Activated T-helper 1 cell treated with anti-CD3 and anti-CD28 coated beads, Interleukin-2, amount 50 U/mL, for 16 hours (primary cell): ENCODE measurements at regions not wholly inside any gene's neighbourhood (a gene's known extent, or its start where the extent isn't known, plus 50 kb on each side); places are given as distances from the start of the nearest gene placed in this dataset.

Experiments
- DNase-seq, 2 donors: peaks; one replicate each; pipeline ENCODE4 v3.0.0-alpha.2; 2020; ENCODE audit warnings: low read depth in 1 of 2, low spot score in 1 of 2

DNA sequence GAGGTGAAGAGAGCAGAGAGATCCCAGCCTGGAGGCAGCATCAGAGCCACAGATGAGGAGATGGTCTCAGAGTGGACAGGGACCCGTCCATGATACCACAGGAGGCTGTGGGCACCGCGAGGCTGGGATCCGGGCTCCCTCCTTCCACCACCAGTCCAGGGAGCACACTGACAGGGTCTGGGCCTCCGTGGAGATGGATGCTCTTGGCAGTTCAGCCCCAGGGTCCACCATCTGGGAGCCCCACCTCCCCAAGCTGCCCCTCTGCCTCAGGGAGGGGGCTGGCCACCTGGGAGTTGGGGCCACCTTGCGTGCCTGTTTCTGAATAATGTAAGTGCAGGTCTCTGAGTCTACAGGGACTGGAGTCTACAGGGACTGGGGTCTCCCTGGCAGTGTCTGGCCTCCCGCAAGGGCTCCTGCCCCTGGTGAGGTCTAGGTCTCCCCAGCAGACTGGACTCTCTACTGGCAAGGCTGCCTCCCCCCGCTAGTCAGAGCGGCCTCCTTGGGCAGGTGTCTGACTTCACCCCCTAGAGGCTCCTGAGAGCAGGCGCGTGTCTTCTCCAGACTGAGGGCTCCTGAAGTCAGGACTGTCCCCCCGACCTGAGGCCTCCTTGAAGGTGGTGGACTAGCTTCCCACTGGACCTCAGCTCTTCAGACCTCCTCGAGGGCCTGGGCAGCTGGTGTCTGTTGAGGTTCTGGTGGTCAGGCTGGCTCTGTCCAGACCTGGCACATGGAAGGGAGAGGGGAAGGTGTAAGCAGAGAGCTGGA, 218.5 kb downstream of the PTPRU start:
- DNase-seq, result no peak

DNA sequence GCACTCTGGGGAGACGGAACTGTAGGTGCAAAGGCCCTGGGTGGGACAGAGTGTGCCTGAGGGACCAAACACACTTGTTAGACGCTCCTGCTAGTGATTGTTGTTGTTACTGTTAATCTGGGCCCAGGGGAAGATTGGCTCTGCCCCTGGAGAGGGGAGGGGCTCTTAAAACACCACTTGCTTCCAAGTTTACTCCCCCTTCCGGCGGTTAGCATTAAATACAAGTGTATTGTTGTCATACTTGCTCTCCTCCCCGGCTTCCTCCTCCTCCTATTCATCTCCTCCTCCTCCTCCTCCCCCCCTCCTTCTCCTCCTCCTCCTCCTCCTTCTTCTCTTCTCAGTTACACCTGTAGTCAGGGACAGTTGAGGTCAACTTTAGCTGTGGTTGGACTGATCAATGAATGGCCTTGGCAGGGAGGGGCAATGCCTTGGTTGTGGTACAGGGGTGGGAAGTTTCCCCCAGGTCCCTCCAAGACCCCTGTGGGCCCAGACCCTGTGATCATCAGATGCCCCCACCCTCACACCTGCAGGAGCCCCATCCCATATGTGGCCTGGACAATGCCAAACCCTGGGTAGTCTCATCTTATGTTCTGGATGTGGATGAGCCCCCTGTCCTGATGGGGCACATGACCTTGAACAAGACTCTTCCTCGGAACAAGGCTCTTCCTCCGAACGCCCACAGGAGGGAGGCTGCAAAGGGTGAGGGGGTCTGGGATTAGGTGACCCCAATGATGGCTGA, 217.3 kb downstream of the PTPRU start:
- DNase-seq, result no peak

DNA sequence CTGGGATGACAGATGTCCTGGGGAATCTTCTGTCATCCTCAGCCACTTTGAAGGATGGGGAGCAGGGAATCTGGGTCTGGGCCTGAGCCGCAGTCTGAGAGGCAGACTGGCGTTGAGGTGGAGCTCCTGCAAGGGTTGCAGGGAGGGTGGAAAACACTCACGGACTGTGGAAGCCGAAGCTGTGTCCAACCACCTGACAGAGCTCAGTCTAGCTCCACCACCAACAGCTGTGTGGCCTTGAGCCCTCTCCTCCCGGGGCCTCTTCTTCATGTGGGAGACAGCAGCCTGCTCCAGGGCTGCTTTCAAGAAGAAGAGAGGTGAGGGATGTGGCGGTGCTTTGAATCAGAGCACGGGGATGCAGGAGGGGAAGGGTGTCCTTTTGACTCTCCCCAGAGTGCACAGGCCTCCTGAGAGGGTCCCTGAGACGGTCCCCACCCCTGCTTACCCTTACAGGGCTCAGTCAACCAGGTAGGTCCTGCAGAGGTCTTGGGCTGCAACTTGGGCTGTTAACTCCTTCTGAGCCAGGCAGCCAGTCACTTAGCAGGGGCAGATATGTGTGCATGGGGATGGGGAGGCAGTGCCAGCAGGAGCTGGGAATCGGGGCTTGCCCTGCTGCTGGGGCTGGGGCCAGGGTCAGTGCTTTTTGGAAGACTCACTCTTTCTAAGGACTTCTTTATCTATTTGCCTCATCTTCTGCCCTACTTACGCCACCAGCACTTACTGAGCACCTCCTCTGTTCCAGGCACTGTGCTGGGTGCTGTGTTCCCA, 216.3 kb downstream of the PTPRU start:
- no peak for DNase-seq

DNA sequence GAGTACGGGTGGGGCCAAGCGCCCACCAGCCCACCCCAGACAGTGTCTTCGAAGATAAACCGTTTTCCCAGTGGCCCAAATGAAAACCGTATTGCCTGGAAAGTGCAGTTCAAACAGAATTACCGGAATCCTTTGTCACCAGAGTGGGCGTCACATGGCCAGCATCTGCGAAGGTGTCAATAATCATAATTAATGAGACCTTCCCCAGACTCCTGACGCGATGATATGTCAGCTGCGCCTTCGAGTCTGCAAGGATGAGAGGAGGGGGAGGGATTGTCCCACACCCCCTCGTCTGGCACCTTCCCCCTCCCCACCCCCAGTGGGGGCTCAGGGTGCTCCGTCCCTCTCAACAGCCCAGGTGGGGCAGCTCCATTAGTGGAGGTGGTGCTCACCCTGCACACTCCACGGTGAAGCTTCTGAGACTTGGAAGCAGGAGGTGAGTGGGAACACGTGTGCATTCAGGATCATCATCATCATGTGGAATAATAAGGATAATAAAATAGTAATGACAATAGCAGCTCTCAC, 215.1 kb downstream of the PTPRU start:
- no peak for DNase-seq

DNA sequence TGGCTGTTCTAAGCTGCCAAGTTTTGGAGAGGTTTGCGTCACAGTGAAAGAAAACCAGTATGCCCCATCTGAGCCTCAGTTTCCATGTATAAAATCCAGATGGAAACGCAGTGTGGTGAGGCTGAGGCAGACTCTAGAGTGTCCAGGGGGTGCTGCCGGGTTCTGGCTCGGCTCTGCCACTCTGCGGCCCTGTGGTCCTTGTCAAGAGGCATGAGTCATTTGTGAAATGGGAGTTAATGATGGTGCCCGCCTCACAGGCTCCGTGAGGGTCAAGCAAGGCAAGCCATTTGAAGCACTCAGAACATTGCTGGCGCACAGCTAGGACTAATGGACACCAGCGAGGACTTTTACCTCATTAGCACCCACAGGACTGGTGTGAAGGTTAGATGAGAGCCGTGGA, 214.3 kb downstream of the PTPRU start:
- DNase-seq, result no peak

DNA sequence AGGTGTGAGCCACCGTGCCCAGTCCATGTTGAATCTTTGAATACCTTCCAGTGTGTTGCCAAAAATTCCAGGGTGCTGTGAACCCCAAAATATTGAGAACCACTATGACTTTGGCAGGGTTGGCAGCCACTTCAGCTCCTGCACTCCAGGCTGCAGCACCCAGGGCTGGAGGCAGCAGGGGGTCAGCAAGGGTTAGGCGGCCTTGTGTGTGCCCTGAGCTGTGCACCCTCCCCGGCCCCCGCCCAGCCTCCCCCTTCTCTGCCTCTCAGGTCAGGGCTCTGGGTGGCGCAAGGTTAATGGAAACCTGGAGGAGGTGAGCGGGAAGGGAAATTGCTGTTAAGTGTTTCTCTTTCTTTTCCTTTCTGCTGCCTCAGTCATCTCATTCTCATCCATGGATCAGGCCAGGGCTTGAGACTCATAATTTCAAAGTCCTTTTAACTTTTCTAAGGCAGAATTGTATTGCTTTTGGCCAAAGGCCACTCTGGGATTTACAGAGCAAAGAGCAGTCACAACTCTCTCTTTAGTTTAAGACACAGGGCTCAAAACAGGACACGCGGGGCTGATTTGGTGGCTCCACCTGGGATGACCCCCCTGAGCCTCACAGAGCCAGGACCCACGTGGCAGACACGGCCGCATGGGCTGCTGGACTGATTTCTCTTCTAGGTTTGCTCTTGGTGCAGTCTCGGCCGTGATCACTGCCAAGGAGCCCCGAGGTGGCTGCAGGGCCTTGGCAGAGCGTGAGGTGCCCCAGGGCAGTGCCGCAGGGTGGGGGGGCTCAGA, 212.3 kb downstream of the PTPRU start:
- no peak for DNase-seq

DNA sequence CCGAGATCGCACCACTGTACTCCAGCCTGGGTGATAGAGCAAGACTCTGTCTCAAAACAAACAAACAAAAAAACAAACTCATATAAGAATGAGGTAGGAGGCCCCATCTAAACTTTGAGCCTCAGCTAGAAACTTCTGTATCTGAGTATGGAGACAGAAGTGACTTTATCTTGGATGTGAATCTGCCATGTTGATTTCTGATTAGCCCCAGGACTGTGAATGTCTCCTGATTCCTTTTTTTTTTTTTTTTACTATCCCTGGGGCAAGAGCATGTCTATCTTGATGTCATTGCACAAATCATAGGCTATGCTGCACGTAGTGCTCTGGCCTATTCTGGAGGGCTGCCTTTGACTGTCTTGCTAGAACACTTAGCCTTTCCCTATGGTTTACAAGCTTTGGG, 211.0 kb downstream of the PTPRU start:
- no peak for DNase-seq

DNA sequence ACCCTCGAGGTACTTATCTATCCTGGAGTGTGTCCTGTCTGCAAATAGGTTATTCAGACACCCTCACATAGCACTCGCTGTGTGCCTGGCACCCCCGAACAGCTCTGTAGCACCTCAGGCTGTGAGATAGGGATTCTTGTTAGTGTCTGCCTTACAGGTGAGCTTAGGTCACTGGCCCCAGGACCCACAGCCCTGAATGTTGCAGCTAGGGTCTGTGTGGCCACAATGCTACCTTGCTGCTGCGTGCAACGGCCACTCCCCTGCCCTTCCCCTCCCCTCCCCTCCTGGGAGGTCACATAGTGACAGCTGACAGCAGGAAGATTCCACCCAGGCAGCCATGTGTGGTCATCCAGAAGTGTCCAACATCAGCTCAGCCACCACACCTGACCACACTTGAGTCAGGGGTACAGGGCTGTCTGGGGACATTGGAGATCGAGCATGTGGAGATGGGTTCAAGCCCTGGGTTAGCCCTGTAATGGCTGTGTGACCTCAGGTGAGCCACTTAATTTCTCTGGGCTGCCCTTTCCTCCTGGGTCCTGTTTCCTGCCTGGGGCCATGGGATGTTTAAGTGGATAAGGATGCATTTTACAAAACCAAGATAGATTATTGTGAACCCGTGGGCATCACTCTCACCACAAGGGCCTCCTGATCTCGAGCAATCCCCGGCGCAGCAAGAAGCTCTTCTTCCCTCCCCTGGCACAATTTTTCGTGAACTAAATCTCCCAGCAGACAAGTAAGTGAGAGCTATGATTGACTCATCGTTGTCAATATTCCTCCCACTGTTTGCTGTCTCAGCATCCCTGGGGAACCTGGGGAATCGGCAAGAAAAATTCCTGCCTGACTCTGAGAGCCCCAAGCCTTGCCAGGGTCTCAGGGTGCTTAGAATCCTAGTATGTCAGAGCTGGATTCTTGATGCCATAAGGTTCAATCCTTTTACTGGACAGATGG, 208.7 kb downstream of the PTPRU start:
- no peak for DNase-seq

DNA sequence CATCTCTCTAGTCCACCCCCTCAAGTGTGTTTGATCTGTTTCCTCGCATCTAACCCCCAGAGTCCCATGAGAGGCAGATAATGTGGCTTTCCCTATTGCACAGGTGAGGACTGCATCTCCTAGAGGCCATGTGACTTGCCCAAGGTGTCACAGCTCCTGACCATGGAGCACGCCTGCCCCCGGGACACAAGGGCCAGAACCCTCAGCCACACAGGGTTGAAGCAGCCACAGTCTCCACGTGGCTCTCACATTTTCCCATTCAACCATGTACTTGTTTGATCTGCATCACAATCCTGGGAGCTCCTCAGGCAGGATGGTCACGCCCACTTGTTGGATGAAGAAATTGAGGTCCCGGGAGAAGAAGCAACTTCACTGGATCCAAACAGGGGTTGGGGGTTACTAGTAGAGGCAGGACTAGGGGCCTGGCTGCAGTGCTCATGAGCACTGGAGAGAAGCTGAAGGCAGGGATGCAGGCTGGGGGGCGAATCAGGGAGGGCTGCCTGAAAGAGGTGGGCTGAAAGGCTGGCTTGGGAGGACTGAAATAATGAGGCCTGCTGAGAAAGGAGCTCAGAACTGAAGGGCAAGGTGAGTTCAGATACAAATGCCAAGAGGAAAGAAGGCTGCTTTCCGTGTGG, 207.9 kb downstream of the PTPRU start:
- no peak for DNase-seq

DNA sequence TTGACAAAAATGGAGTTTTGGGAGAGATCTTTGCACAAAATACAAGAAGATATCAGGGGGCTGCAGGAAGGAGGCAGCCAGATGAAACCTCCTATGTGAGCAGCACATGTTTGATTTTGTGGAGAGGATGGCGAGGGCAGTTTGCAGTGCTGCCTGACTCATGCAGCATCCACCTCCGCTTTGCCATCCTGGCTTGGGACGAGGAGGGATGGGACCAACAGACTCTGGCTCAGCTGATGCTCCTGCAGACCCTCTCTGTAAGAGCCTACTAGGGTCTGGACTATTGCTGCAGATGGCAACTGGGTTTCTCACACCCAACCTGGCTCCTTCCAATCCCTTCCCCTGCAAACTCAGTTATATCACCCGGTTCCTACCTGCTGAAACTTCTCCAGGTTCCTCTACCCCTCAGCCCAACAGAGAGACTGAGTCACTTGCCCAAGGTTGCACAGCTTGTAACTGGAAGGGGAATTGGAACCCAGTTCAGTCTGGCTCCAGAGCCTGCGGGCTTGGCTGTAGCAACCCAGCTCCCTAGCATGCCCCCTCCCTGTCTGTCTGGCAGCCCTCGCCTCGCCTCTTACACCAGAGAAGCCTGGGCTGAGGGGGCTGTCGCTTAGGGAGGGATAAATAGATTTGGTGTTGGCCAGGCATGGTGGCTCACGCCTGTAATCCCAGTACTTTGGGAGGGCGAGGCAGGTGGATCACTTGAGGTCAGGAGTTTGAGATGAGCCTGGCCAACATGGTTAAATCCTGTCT, 205.8 kb downstream of the PTPRU start:
- no peak for DNase-seq

DNA sequence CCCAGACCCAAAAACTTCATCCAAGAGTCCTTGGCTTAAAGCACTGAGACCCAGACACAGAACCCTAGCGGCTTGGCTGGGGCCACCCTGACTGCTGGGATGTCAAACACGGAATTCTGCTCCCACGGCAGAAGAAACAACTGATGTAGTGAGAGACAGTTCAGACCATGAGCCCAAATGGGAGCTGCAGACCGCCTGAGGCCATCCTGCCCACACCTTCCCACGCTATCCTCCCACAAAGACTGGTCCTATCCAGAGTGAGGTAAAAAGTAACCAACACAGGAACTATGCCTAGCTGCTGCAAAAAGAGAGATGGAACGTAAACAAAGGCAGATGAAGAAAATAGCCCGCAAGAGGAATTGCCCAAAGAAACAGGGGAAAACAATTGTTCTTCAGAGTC, 203.3 kb downstream of the PTPRU start:
- no peak for DNase-seq

DNA sequence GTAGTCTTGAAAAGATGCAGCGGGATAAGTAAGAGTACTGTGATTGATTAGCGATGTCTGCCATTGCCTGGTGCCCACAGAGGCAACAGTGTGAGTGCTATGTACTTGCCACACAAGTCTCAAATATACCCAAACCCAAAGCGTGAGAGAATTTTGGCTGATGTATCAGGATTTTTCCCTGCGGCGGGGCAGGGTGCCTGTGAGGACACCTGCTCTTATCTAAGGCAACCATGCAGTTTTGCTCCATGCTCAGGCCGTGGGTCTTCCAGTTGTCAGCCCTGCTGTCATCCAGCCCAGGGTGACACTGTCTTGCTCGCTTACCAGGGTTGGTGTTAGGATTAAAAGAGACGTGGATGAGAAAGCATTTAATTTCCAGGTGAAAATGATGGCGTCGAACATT, 202.7 kb downstream of the PTPRU start:
- DNase-seq, result no peak

DNA sequence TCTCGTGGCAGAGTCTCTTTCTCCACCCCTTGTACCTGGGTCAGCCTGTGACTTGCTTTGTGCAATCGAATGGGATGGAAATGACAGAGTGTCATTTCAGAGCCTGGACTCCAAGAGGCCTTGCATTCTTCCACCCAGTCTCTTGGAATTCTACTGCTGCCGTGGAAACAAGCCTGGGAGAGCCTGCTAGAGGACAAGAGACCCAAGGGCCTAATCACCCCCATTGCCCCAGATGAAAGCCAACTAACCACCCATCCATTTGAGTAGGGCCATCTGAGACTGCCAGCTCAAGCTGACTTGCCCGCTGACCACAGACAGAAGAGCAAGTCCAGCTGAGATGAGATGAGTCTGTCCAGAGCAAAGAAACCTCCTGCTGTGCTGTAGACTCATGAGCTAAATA, 201.6 kb downstream of the PTPRU start:
- no peak for DNase-seq

DNA sequence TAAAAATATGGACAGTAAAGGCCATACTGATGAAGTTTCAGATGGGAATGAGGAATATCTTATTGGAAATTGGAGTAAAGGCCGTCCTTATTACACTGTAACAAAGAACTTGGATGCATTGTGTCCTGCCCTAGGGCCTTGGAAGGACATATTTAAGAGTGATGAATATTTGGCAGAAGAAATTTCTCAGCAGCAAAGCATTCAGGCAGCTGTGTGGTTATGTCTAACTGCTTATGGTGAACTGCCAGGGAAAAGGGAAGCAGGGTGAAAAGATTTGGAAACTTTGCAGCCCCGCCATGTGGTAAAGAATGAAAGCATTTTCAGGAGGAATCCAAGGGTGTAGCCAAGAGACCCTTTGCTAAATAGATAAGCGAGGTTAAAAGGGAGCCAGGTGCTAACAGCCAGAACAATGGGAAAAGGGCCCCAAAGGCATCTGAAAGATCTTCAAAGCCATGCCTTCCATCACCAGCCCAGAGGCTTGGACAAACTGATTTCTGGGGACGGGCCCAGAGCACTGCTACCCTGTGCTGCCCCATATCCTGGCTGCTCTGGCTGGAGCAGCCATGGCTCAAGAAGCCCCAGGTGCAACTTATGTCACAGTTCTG, 200.0 kb downstream of the PTPRU start:
- no peak for DNase-seq

DNA sequence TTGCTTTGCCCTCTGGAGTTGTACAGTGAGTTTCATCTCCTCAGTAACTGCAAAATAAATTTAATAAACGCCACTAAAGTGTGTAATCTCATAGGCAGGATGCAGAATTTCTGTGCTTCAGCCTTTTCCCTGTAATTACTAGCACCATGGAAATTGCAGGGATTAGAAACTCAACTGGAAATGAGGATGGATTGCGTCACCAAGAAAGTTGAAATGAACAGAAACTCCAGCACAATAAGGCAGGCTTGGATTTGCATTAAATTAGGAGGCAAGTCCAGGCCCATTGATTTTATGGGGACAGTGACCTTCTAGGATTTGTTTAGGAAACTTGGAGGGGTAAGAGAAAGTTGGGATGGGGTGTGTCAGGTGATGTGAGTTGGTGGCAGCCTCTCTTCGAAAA, 197.5 kb downstream of the PTPRU start:
- DNase-seq, result no peak

DNA sequence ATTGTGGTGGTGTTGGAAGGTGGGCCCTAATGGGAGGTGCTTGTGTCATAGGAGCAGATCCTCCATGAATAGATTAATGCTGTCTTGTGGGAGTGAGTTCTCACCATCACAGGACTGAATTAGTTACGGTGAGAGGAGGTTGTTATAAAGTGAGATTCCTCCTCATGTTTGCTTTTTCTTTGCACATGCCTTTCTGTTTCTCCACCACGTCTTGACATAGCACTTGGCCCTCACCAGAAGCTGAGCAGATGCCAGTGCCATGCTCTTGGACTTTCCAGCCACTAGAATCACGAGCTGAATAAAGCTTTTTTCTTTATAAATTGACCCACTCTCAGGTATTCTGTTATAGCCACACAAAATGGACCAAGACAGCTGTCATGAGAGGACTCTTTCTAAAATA, 194.8 kb downstream of the PTPRU start:
- DNase-seq, result no peak

DNA sequence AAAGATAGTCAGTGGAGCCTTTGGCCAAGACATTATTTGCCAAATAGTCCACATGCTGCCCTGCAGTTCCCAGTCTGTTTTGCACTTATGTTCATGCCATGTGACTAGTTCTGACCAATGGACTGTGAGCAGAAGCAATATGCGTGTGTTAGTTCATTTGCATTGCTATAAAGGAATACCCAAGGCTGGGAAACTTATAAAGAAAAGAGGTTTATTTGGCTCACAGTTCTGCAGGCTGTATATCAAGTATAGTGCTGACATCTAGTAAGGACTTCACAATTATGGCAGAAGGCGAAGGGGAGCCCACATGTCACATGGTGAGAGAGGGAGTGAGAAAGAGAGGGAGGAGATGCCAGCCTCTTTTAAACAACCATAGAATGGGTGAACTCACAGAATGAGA, 193.3 kb downstream of the PTPRU start:
- DNase-seq, result no peak

DNA sequence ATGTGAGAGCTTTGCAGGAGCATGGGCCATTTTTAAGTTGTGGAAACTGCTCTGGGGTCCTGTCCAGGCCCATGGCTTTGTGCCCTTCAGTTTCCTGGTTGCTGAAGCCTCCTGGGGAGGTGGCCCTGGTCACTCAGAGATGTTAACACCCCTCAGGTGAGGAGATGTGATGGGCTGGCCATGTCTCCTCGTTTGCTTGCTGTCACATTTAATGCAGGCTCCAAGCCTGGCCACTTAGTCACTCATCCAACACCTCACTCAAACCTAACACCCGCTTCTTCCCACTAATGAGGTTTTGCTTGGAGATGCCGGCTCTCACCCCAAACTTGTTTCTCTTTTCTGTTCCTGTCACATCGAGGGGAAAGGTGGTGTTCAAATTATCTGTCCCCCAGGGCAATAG, 192.7 kb downstream of the PTPRU start:
- DNase-seq, result no peak

DNA sequence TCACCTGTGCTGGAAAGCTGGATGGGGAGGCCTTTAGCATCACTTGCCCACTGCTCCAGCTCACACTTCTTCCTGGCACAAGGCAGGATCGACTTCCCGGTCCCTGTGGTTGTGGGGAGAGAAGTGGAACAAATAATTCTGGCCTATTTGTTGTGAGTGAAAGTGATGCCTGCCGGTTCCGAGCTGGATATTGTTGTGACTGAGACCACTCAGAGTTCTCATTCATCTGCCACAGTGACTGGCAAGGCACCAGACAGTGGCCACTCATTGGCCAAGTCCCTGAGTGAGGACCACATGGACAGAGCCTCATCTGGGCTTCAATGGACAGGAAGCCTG, 191.9 kb downstream of the PTPRU start:
- no peak for DNase-seq
